ENCODE measurements at regions not wholly inside any gene's neighbourhood (a gene's known extent, or its start where the extent isn't known, plus 50 kb on each side); places are given as distances from the start of the nearest gene placed in this dataset.

DNA sequence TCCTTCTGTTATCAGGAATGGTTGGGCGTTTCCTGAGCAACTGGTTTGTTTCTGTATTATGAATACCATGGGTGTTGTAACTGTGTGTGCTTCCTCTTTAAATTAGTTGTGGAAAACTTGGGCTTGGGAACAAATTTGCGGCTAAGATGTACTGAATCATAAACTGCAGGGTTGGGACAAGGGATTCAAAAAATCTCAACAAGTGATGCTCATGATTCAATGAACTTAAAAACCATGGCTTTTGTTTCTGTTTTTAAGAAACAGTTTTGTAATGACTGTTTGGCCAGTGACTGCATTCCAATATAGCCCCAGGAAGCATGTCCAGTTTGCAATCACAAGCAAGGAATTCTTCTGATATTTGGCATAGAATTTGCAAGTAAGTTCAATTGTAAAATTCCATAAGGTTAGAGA lies 657.5 kb upstream of the WWC1 start:
- DNase-seq: no peak
- Histone ChIP-seq H3K4me1 (peaks cover 4 to 19% of the 10 kb centered on the region in 2 donors), H3K27ac (peak overlapping the region in 1 of 3 donors; percentile 53), H3K9me3 (no peaks in the 10 kb centered on the region), H3K36me3 (no peaks in the 10 kb centered on the region), H3K27me3 (no peaks in the 10 kb centered on the region), H3K4me3 (replicated peaks in 1 of 3) (no peak overlapping the region)
- WGBS, 2 donors: 51 to 58% methylated on average over 2 of the region's 2 CpGs
- TF ChIP-seq, protein P1, sequence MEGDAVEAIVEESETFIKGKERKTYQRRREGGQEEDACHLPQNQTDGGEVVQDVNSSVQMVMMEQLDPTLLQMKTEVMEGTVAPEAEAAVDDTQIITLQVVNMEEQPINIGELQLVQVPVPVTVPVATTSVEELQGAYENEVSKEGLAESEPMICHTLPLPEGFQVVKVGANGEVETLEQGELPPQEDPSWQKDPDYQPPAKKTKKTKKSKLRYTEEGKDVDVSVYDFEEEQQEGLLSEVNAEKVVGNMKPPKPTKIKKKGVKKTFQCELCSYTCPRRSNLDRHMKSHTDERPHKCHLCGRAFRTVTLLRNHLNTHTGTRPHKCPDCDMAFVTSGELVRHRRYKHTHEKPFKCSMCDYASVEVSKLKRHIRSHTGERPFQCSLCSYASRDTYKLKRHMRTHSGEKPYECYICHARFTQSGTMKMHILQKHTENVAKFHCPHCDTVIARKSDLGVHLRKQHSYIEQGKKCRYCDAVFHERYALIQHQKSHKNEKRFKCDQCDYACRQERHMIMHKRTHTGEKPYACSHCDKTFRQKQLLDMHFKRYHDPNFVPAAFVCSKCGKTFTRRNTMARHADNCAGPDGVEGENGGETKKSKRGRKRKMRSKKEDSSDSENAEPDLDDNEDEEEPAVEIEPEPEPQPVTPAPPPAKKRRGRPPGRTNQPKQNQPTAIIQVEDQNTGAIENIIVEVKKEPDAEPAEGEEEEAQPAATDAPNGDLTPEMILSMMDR (IDR thresholded peaks at IDR 0.05): no peak
- no peak for TF ChIP-seq POLR2A (IDR thresholded peaks at IDR 0.05)
- intact Hi-C loops (cut with DNase I): no loop called here

DNA sequence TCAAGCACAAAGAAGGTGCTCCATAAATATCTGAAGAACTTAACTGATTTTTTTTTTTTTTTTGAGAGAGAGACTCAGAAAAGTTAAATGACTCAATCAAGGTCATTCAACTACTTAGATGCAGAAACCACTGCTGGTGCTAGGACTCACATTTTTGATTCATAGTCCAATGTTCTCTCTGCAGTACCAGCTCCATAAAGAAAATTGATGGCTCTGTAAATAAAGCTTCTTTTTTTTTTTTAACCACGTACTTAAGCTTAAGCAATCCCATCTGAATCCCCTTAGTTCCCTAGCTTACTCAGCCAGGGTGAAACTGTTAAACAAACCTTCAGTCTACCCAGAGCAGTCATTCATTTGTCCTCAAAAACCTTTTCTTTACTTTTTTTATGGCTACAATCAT lies 657.0 kb upstream of the WWC1 start:
- WGBS, 2 donors: 66 to 68% methylated on average over 1 of the region's 1 CpG
- H3K4me1 ChIP-seq: peaks cover 4 to 19% of the 10 kb centered on the region in 2 donors
- TF ChIP-seq POLR2A (IDR thresholded peaks at IDR 0.05): no peak
- TF ChIP-seq, protein P1 (IDR thresholded peaks at IDR 0.05): no peak
- no peak overlapping the region for H3K4me3 ChIP-seq (replicated peaks in 1 of 3)
- H3K9me3 ChIP-seq: no peaks in the 10 kb centered on the region
- H3K27me3 ChIP-seq: no peaks in the 10 kb centered on the region
- intact Hi-C loops (cut with DNase I): no loop called here
- no peaks in the 10 kb centered on the region for H3K36me3 ChIP-seq
- no peak overlapping the region for H3K27ac ChIP-seq
- DNase-seq: no peak

GRCh38 chr5:167638816-167639215 lies 652.6 kb upstream of the WWC1 start:
- no peak for TF ChIP-seq POLR2A (IDR thresholded peaks at IDR 0.05)
- TF ChIP-seq, protein P1 (IDR thresholded peaks at IDR 0.05): no peak
- intact Hi-C loops (cut with DNase I): no loop called here
- Histone ChIP-seq H3K4me1 (peaks cover 0 to 10% of the 10 kb centered on the region in 2 donors), H3K36me3 (no peaks in the 10 kb centered on the region), H3K4me3 (replicated peaks in 1 of 3) (no peak overlapping the region), H3K27ac (no peak overlapping the region), H3K9me3 (no peaks in the 10 kb centered on the region), H3K27me3 (no peaks in the 10 kb centered on the region)
- 82% methylated on average over 2 of the region's 2 CpGs for WGBS, 2 donors
- no peak for DNase-seq

DNA sequence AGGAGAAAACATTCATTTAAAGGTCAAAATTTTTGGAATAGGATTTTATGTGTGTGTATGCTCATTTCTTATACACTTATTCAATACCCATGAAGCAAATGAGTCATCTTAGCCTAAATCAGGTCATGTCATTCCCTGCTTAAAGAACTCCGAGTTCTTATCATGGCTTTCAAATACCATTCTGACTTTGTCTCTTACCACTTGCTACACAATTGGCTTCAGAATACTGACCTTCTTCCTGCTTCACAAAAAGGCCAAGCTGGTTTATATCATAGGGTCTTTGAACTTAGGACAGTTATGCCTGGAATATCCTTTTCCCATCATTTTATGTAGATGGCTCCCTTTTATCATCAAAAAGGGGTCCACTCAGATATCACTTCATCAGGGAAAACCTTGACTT lies 652.2 kb upstream of the WWC1 start:
- 78 to 81% methylated on average over 1 of the region's 1 CpG for WGBS, 2 donors
- no peak for TF ChIP-seq POLR2A (IDR thresholded peaks at IDR 0.05)
- TF ChIP-seq, protein P1 (IDR thresholded peaks at IDR 0.05): no peak

GRCh38 chr5:167639766-167640165 lies 651.7 kb upstream of the WWC1 start:
- no peaks in the 10 kb centered on the region for H3K9me3 ChIP-seq
- intact Hi-C loops (cut with DNase I): no loop called here
- TF ChIP-seq POLR2A (IDR thresholded peaks at IDR 0.05): no peak
- TF ChIP-seq, protein P1 (IDR thresholded peaks at IDR 0.05): no peak
- DNase-seq: no peak
- H3K36me3 ChIP-seq: no peaks in the 10 kb centered on the region
- H3K27me3 ChIP-seq: no peaks in the 10 kb centered on the region
- H3K27ac ChIP-seq: no peak overlapping the region
- H3K4me3 ChIP-seq (replicated peaks in 1 of 3): no peak overlapping the region
- peaks cover 0 to under 1% of the 10 kb centered on the region in 2 donors for H3K4me1 ChIP-seq

More for the DNA sequence above, 652.2 kb upstream of the WWC1 start:
- Histone ChIP-seq H3K36me3 (no peaks in the 10 kb centered on the region), H3K27me3 (no peaks in the 10 kb centered on the region), H3K4me3 (replicated peaks in 1 of 3) (no peak overlapping the region), H3K27ac (no peak overlapping the region), H3K9me3 (no peaks in the 10 kb centered on the region), H3K4me1 (peaks cover 0 to 5% of the 10 kb centered on the region in 2 donors)
- no peak for DNase-seq
- intact Hi-C loops (cut with DNase I): no loop called here

All from thyroid gland (tissue), 4 donors.